MM.1S (cell line): ENCODE measurements at regions not wholly inside any gene's neighbourhood (a gene's known extent, or its start where the extent isn't known, plus 50 kb on each side); places are given as distances from the start of the nearest gene placed in this dataset.

Source experiments
- DNase-seq: peaks from one replicate; pipeline ENCODE4 v3.0.0-alpha.2; 2015
- H2AFZ ChIP-seq: fragments of 300-600 bp; sonication (generic); 2 replicates; pipeline ENCODE4 v1.6.0; 2016; ENCODE audit warnings: antibody characterized with exemption, low read length
- H3F3A ChIP-seq: fragments of 300-600 bp; sonication (generic); 2 replicates; pipeline ENCODE4 v1.6.1; 2016; ENCODE audit warnings: mild to moderate bottlenecking, antibody characterized with exemption, low read length, moderate library complexity, mixed read lengths; ENCODE audit not compliant: insufficient read depth
- H3K27ac ChIP-seq: fragments of 300-600 bp; sonication (generic); 2 replicates; pipeline ENCODE4 v1.5.1; 2016; ENCODE audit warnings: mild to moderate bottlenecking, low read length
- H3K27me3 ChIP-seq: fragments of 300-600 bp; sonication (generic); replicated peaks from 2 replicates; pipeline ENCODE4 v1.6.0; 2016; ENCODE audit warnings: low read length; ENCODE audit not compliant: insufficient read depth
- H3K36me3 ChIP-seq: fragments of 300-600 bp; sonication (generic); replicated peaks from 2 replicates; pipeline ENCODE4 v1.6.1; 2016; ENCODE audit warnings: mild to moderate bottlenecking, low read length, mixed read lengths; ENCODE audit not compliant: insufficient read depth
- H3K4me1 ChIP-seq: fragments of 300-600 bp; sonication (generic); 2 replicates; pipeline ENCODE4 v1.6.1; 2016; ENCODE audit warnings: low read length, mixed read lengths
- H3K4me2 ChIP-seq: fragments of 300-600 bp; sonication (generic); 2 replicates; pipeline ENCODE4 v1.6.0; 2016; ENCODE audit warnings: low read depth, low read length
- H3K4me3 ChIP-seq: fragments of 300-600 bp; sonication (generic); 2 replicates; pipeline ENCODE4 v1.5.1; 2016; ENCODE audit warnings: low read length, mixed read lengths
- H3K79me2 ChIP-seq: fragments of 300-600 bp; sonication (generic); 2 replicates; pipeline ENCODE4 v1.6.1; 2016; ENCODE audit warnings: mixed run types, low read length, mixed read lengths
- H3K9ac ChIP-seq: fragments of 300-600 bp; sonication (generic); 2 replicates; pipeline ENCODE4 v1.6.1; 2016; ENCODE audit warnings: low read length, mixed read lengths
- H3K9me2 ChIP-seq: fragments of 300-600 bp; sonication (generic); replicated peaks from 2 replicates; pipeline ENCODE4 v1.6.1; 2016; ENCODE audit warnings: mild to moderate bottlenecking, low read length, mixed read lengths; ENCODE audit not compliant: insufficient read depth
- H3K9me3 ChIP-seq: fragments of 300-600 bp; sonication (generic); replicated peaks from 2 replicates; pipeline ENCODE4 v1.6.1; 2016; ENCODE audit warnings: mild to moderate bottlenecking, low read length, mixed read lengths; ENCODE audit not compliant: insufficient read depth
- H4K20me1 ChIP-seq: fragments of 300-600 bp; sonication (generic); 2 replicates; pipeline ENCODE4 v1.6.1; 2016; ENCODE audit warnings: mild to moderate bottlenecking, low read length, moderate library complexity, mixed read lengths; ENCODE audit not compliant: insufficient read depth
- EZH2 ChIP-seq: fragments of 300-600 bp; sonication (generic); optimal IDR thresholded peaks from 2 replicates; pipeline ENCODE3; 2017; ENCODE audit warnings: low read depth, mild to moderate bottlenecking, antibody characterized with exemption, low read length, mixed read lengths
- EZH2phosphoT487 ChIP-seq: fragments of 300-600 bp; sonication (generic); IDR thresholded peaks from 2 replicates; pipeline ENCODE4 v1.6.1; 2018; ENCODE audit warnings: antibody characterized with exemption, low read length
- TF ChIP-seq, protein P1 (sequence below): fragments of 300-600 bp; sonication (generic); IDR thresholded peaks from 2 replicates; pipeline ENCODE4 v1.5.1; 2016; ENCODE audit warnings: antibody characterized with exemption, low read length, mixed read lengths

DNA sequence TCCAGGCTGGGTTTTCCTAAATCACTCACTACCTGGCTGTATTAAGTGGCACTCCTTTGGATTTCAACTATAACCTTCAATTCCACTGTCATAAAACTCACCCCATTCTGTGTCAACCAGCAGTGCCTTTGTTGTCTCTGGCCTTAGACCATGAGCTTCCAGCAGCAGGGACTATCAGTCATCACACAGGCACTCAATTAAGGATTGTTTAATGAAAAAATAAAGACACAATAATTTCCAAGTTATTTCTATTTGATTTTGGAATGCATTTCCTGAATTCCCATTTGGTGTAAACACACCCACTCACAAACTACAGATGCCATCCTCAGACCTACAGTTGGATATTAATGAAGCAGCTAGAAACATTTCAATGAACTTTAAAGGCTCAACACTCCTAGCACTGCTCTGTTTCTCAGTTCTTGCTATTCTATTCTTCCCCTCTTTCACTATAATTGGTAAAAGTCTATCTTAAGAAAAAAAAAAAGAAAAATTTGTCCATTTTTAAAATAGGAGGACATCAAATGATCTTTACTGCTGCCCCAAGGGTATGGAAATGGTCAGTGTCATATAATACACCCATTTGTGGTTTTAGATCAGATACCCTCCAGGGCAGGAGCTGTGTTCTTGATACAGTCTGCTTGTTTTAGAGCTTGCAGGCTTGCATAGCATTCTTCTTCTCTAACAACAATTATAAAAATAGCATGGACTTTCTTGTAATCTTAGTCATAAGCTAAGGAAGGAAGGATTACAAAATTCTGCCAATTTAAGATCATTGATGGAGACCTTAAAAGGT is 156.4 kb downstream of the PTGER3 start:
- no peak overlapping the region for H3K4me2 ChIP-seq
- no peak overlapping the region for H3K9ac ChIP-seq
- no peaks in the 10 kb centered on the region for H3K27me3 ChIP-seq
- H3K4me1 ChIP-seq = peaks cover 6% of the 10 kb centered on the region; the same call in 1 of the 2 replicates
- no peaks in the 10 kb centered on the region; the same call in 1 of the 2 replicates for H3F3A ChIP-seq
- no peak overlapping the region for H2AFZ ChIP-seq
- H3K4me3 ChIP-seq = no peak overlapping the region
- DNase-seq = no peak
- H3K79me2 ChIP-seq = no peaks in the 10 kb centered on the region
- no peaks in the 10 kb centered on the region for H3K9me2 ChIP-seq
- H4K20me1 ChIP-seq = no peaks in the 10 kb centered on the region
- TF ChIP-seq, protein P1, sequence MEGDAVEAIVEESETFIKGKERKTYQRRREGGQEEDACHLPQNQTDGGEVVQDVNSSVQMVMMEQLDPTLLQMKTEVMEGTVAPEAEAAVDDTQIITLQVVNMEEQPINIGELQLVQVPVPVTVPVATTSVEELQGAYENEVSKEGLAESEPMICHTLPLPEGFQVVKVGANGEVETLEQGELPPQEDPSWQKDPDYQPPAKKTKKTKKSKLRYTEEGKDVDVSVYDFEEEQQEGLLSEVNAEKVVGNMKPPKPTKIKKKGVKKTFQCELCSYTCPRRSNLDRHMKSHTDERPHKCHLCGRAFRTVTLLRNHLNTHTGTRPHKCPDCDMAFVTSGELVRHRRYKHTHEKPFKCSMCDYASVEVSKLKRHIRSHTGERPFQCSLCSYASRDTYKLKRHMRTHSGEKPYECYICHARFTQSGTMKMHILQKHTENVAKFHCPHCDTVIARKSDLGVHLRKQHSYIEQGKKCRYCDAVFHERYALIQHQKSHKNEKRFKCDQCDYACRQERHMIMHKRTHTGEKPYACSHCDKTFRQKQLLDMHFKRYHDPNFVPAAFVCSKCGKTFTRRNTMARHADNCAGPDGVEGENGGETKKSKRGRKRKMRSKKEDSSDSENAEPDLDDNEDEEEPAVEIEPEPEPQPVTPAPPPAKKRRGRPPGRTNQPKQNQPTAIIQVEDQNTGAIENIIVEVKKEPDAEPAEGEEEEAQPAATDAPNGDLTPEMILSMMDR = no peak
- TF ChIP-seq EZH2 (no peak), EZH2phosphoT487 (no peak)
- no peaks in the 10 kb centered on the region for H3K9me3 ChIP-seq
- H3K36me3 ChIP-seq = no peaks in the 10 kb centered on the region
- no peak overlapping the region for H3K27ac ChIP-seq

DNA sequence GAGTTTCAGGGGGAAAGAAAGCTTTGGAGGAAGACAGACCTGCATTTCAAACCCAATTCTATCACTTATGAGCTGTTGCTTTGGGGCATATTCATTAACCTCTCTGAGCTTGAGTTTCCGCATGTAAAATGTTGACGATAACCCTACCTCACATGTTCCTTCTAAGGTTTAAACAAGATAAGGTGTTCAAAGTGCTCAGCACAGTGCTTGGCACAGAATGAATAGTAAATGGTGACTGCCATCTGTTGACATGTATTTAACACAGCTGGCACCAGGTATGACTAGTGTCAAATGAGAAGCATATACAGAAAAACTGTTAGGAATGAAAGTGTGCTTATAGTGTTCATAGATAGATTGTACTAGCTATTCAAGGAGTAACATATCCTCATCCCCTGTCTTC is 155.5 kb downstream of the PTGER3 start:
- Histone ChIP-seq H3K79me2 (no peaks in the 10 kb centered on the region), H3K9me3 (no peaks in the 10 kb centered on the region), H2AFZ (no peak overlapping the region), H3K9me2 (no peaks in the 10 kb centered on the region), H3K4me2 (no peak overlapping the region), H3K4me3 (no peak overlapping the region), H3K27me3 (no peaks in the 10 kb centered on the region), H3K27ac (no peak overlapping the region), H4K20me1 (no peaks in the 10 kb centered on the region), H3F3A (no peaks in the 10 kb centered on the region; the same call in 1 of the 2 replicates), H3K4me1 (peaks cover 6% of the 10 kb centered on the region; the same call in 1 of the 2 replicates), H3K9ac (no peak overlapping the region), H3K36me3 (no peaks in the 10 kb centered on the region)
- no peak for TF ChIP-seq EZH2
- no peak for TF ChIP-seq EZH2phosphoT487
- TF ChIP-seq, protein P1 = no peak
- DNase-seq = no peak

DNA sequence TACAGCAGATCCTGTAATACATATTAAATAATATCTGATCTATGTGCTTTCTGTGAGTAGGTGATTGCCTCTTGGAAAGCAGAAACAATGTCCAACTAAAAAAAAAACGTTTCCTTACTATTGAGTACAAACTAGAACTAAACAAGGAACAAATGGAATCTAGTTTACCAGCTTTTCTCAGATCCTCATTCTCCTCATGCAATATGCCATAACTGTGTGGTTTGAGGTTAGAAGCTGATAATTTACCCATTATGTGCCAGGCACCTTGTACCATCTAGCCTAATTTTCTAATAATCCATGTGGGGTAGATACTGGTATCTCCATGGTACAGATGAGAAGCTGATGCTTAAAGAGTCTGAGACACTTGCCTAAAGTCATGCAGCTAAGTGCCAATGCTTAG is 154.7 kb downstream of the PTGER3 start:
- Histone ChIP-seq H3K4me2 (no peak overlapping the region), H3K4me3 (no peak overlapping the region), H3K79me2 (no peaks in the 10 kb centered on the region), H2AFZ (no peak overlapping the region), H3F3A (no peaks in the 10 kb centered on the region; the same call in 1 of the 2 replicates), H3K27ac (no peak overlapping the region), H3K9ac (no peak overlapping the region), H3K9me3 (no peaks in the 10 kb centered on the region), H3K36me3 (no peaks in the 10 kb centered on the region), H4K20me1 (no peaks in the 10 kb centered on the region), H3K9me2 (no peaks in the 10 kb centered on the region), H3K27me3 (no peaks in the 10 kb centered on the region), H3K4me1 (peaks cover 6% of the 10 kb centered on the region; the same call in 1 of the 2 replicates)
- DNase-seq = no peak
- TF ChIP-seq, protein P1 = no peak
- TF ChIP-seq EZH2phosphoT487 (no peak), EZH2 (no peak)
